ENCODE measurements at regions not wholly inside any gene's neighbourhood (a gene's known extent, or its start where the extent isn't known, plus 50 kb on each side); places are given as distances from the start of the nearest gene placed in this dataset.

- ATAC-seq (ENCODE audit: low read depth) = no peak
- Histone ChIP-seq H3K9ac (ENCODE audit: low read length) (no peak overlapping the region), H3K9me3 (ENCODE audit: control extremely low read depth in 1 of 3, control insufficient read depth in 2 of 3, insufficient read depth in 1 of 3, low read length in 2 of 3) (no peaks in the 10 kb centered on the region), H3K27ac (ENCODE audit: low read length in 2 of 2) (no peak overlapping the region), H2AFZ (ENCODE audit: insufficient read depth, low read depth, low read length, poor library complexity, severe bottlenecking) (no peak overlapping the region), H3K4me1 (ENCODE audit: control insufficient read depth in 2 of 2, insufficient read depth in 2 of 2, low read length in 2 of 2) (no peaks in the 10 kb centered on the region), H3K4me2 (replicated peaks; ENCODE audit: low read depth, low read length, poor library complexity, severe bottlenecking) (no peak overlapping the region), H3K27me3 (replicated peaks in 1 of 4; ENCODE audit: control extremely low read depth in 1 of 4, control insufficient read depth in 3 of 4, insufficient read depth in 4 of 4, low read length in 3 of 4) (no peaks in the 10 kb centered on the region), H3K36me3 (replicated peaks in 1 of 2; ENCODE audit: control extremely low read depth in 1 of 2, control insufficient read depth in 1 of 2, extremely low read depth in 1 of 2, insufficient read depth in 2 of 2, low read length in 1 of 2) (no peaks in the 10 kb centered on the region), H3K4me3 (ENCODE audit: control extremely low read depth in 1 of 5, extremely low read depth in 1 of 5, insufficient read depth in 1 of 5, low read depth in 2 of 5, low read length in 4 of 5) (no peak overlapping the region), H4K20me1 (ENCODE audit: control insufficient read depth, insufficient read depth, low read length, poor library complexity, severe bottlenecking) (no peaks in the 10 kb centered on the region), H3K79me2 (ENCODE audit: control insufficient read depth, insufficient read depth, low read length) (no peaks in the 10 kb centered on the region)
- no peaks in the 10 kb centered on the region for H3K4me1 Mint-ChIP-seq
- ChIA-PET POLR2A (no interaction called here), CTCF (interaction anchor here (1.1 kb wide), 1 partner anchor 18 kb away, joined by 3 read pairs; no protein-coding TSS in a partner anchor)
- H3K27me3 Mint-ChIP-seq = no peaks in the 10 kb centered on the region
- DNase-seq = no peak
- no peak for TF ChIP-seq EZH2 (IDR thresholded peaks at IDR 0.05; ENCODE audit: borderline replicate concordance, insufficient read depth, low read depth, low read length, poor library complexity, severe bottlenecking)
- TF ChIP-seq, protein P1, sequence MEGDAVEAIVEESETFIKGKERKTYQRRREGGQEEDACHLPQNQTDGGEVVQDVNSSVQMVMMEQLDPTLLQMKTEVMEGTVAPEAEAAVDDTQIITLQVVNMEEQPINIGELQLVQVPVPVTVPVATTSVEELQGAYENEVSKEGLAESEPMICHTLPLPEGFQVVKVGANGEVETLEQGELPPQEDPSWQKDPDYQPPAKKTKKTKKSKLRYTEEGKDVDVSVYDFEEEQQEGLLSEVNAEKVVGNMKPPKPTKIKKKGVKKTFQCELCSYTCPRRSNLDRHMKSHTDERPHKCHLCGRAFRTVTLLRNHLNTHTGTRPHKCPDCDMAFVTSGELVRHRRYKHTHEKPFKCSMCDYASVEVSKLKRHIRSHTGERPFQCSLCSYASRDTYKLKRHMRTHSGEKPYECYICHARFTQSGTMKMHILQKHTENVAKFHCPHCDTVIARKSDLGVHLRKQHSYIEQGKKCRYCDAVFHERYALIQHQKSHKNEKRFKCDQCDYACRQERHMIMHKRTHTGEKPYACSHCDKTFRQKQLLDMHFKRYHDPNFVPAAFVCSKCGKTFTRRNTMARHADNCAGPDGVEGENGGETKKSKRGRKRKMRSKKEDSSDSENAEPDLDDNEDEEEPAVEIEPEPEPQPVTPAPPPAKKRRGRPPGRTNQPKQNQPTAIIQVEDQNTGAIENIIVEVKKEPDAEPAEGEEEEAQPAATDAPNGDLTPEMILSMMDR (IDR thresholded peaks at IDR 0.05) = no peak
- no peaks in the 10 kb centered on the region for H3K9me3 Mint-ChIP-seq (ENCODE audit: insufficient read depth)
- WGBS (ENCODE audit: insufficient coverage) = 92% methylated on average over 2 of the region's 5 CpGs
- H3K4me3 Mint-ChIP-seq = no peak overlapping the region
- H3K27ac Mint-ChIP-seq = no peak overlapping the region
- intact Hi-C loops (cut with micrococcal nuclease) = no loop called here
Measured at GRCh38 chr5:38680094-38680825, 123.8 kb upstream of the LIFR start.

- WGBS (ENCODE audit: insufficient coverage) = no CpG with 5 or more reads among the region's 3 CpGs
- Histone ChIP-seq H3K9ac (ENCODE audit: low read length) (no peak overlapping the region), H3K9me3 (ENCODE audit: control extremely low read depth in 1 of 3, control insufficient read depth in 2 of 3, insufficient read depth in 1 of 3, low read length in 2 of 3) (no peaks in the 10 kb centered on the region), H3K27me3 (replicated peaks in 1 of 4; ENCODE audit: control extremely low read depth in 1 of 4, control insufficient read depth in 3 of 4, insufficient read depth in 4 of 4, low read length in 3 of 4) (no peaks in the 10 kb centered on the region), H4K20me1 (ENCODE audit: control insufficient read depth, insufficient read depth, low read length, poor library complexity, severe bottlenecking) (no peaks in the 10 kb centered on the region), H3K4me2 (replicated peaks; ENCODE audit: low read depth, low read length, poor library complexity, severe bottlenecking) (no peak overlapping the region), H3K4me3 (ENCODE audit: control extremely low read depth in 1 of 5, extremely low read depth in 1 of 5, insufficient read depth in 1 of 5, low read depth in 2 of 5, low read length in 4 of 5) (no peak overlapping the region), H3K36me3 (replicated peaks in 1 of 2; ENCODE audit: control extremely low read depth in 1 of 2, control insufficient read depth in 1 of 2, extremely low read depth in 1 of 2, insufficient read depth in 2 of 2, low read length in 1 of 2) (no peaks in the 10 kb centered on the region), H3K27ac (ENCODE audit: low read length in 2 of 2) (no peak overlapping the region), H3K79me2 (ENCODE audit: control insufficient read depth, insufficient read depth, low read length) (no peaks in the 10 kb centered on the region), H3K4me1 (ENCODE audit: control insufficient read depth in 2 of 2, insufficient read depth in 2 of 2, low read length in 2 of 2) (no peaks in the 10 kb centered on the region), H2AFZ (ENCODE audit: insufficient read depth, low read depth, low read length, poor library complexity, severe bottlenecking) (no peak overlapping the region)
- ATAC-seq (ENCODE audit: low read depth) (no peak), DNase-seq (no peak)
- CTCF ChIA-PET = no interaction called here
- Mint-ChIP-seq H3K27ac (no peak overlapping the region), H3K27me3 (no peaks in the 10 kb centered on the region), H3K4me1 (no peaks in the 10 kb centered on the region), H3K9me3 (ENCODE audit: insufficient read depth) (no peaks in the 10 kb centered on the region), H3K4me3 (no peak overlapping the region)
- TF ChIP-seq EZH2 (IDR thresholded peaks at IDR 0.05; ENCODE audit: borderline replicate concordance, insufficient read depth, low read depth, low read length, poor library complexity, severe bottlenecking) = no peak
- TF ChIP-seq, protein P1 (IDR thresholded peaks at IDR 0.05) = no peak
- intact Hi-C loops (cut with micrococcal nuclease) = no loop called here
- POLR2A ChIA-PET = no interaction called here
Measured at GRCh38 chr5:38681029-38681706, 124.7 kb upstream of the LIFR start.
